GM23338 (cell line): ENCODE measurements at regions not wholly inside any gene's neighbourhood (a gene's known extent, or its start where the extent isn't known, plus 50 kb on each side); places are given as distances from the start of the nearest gene placed in this dataset.
"Not testable (repeated sequence)": the region's sequence is repeated elsewhere in the genome, so short reads cannot be mapped to it uniquely, and the experiment has no call there.

ENCODE experiments used
- ATAC-seq: fragments of 200-7000 bp; cut with Tn5 transposase; 3 replicates; pipeline ENCODE4 v1.9.1; 2020
- DNase-seq: peaks from one replicate; pipeline ENCODE4 v3.0.0-alpha.2; 2015; ENCODE audit warnings: low spot score
- H2AFZ ChIP-seq: fragments of 200-600 bp; sonication (generic); 2 replicates; pipeline ENCODE4 v1.8.0; 2016; ENCODE audit warnings: antibody characterized with exemption, mild to moderate bottlenecking, moderate library complexity
- H3F3A ChIP-seq: fragments of 200-600 bp; sonication (generic); replicated peaks from 2 replicates; pipeline ENCODE4 v1.8.0; 2017; ENCODE audit warnings: antibody characterized with exemption, mixed run types, low read depth
- H3K27ac ChIP-seq: fragments of 200-600 bp; sonication (generic); 2 replicates; pipeline ENCODE4 v1.6.1; 2016; ENCODE audit warnings: low read depth
- H3K27me3 ChIP-seq: fragments of 200-600 bp; sonication (generic); 2 replicates; pipeline ENCODE4 v1.8.0; 2016; ENCODE audit warnings: mild to moderate bottlenecking, mixed run types, moderate library complexity; ENCODE audit not compliant: insufficient read depth
- H3K36me3 ChIP-seq: fragments of 200-600 bp; sonication (generic); 2 replicates; pipeline ENCODE4 v1.8.0; 2016; ENCODE audit warnings: mild to moderate bottlenecking; ENCODE audit not compliant: insufficient read depth
- H3K4me1 ChIP-seq: fragments of 200-600 bp; sonication (generic); 2 replicates; pipeline ENCODE4 v1.8.0; 2016; ENCODE audit warnings: mild to moderate bottlenecking, moderate library complexity; ENCODE audit not compliant: insufficient read depth
- H3K4me2 ChIP-seq: fragments of 200-600 bp; sonication (generic); 2 replicates; pipeline ENCODE4 v1.7.1; 2017; ENCODE audit warnings: mixed run types
- H3K4me3 ChIP-seq: fragments of 200-600 bp; sonication (generic); 2 replicates; pipeline ENCODE4 v1.6.1; 2016; ENCODE audit warnings: mixed run types
- H3K79me2 ChIP-seq: fragments of 200-600 bp; sonication (generic); replicated peaks from 2 replicates; pipeline ENCODE4 v1.8.0; 2017; ENCODE audit warnings: mild to moderate bottlenecking; ENCODE audit not compliant: insufficient read depth
- H3K9me2 ChIP-seq: fragments of 200-600 bp; sonication (generic); 2 replicates; pipeline ENCODE4 v1.8.0; 2017; ENCODE audit not compliant: insufficient read depth
- H4K20me1 ChIP-seq: fragments of 200-600 bp; sonication (generic); replicated peaks from 2 replicates; pipeline ENCODE4 v1.8.0; 2017; ENCODE audit warnings: mild to moderate bottlenecking; ENCODE audit not compliant: insufficient read depth
- H3K27ac Mint-ChIP-seq: 2 replicates; pipeline ENCODE4 v1.8.0; 2020; ENCODE audit warnings: inconsistent platforms, mild to moderate bottlenecking, moderate library complexity, mixed read lengths
- H3K27me3 Mint-ChIP-seq: 3 replicates; pipeline ENCODE4 v1.8.0; 2022; ENCODE audit warnings: low read depth, mild to moderate bottlenecking, moderate library complexity, mixed read lengths, inconsistent platforms; ENCODE audit not compliant: insufficient read depth, poor library complexity
- H3K36me3 Mint-ChIP-seq: 3 replicates; pipeline ENCODE4 v1.8.0; 2021; ENCODE audit warnings: low read depth, mild to moderate bottlenecking, inconsistent platforms, moderate library complexity, mixed read lengths
- H3K4me1 Mint-ChIP-seq: 3 replicates; pipeline ENCODE4 v1.8.0; 2020; ENCODE audit warnings: mild to moderate bottlenecking, inconsistent platforms, mixed read lengths
- H3K4me3 Mint-ChIP-seq: 3 replicates; pipeline ENCODE4 v1.8.0; 2021; ENCODE audit warnings: moderate library complexity, mild to moderate bottlenecking, inconsistent platforms, mixed read lengths
- H3K9me3 Mint-ChIP-seq: 3 replicates; pipeline ENCODE4 v1.8.0; 2020; ENCODE audit warnings: moderate library complexity, mild to moderate bottlenecking, inconsistent platforms, mixed read lengths

DNA sequence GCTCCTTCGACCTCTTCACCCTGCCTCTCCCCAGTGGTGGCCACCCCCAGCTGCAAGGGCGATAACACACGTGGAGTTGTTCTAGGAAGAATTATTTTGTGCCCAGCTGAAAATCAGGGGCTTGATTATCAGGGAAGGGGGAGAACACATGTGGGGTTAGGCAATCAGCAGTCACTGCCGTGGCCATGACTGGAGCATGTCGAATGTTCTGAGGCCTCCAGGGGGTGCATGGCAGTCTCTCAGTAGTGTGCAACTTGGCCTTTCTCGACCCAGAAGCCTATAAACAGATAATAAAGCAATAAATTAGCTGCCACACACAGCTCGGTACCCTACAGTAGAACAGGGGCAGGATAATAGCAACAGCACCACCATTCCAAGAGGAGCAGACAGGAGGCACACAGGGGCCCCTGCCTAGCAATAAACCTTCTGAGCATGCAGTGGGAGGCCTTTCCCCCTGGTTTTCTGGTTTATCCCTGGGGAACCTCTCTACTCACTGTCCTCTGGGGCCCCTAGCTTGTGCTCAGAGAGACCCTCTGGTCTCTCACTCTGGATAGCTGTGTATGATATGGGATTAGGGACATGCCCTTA, 308.2 kb upstream of the PLGLB2 start:
- not testable (repeated sequence) for H2AFZ ChIP-seq, H3K4me1 ChIP-seq, H3K27me3 Mint-ChIP-seq, H3F3A ChIP-seq, H3K4me3 ChIP-seq, H3K27ac Mint-ChIP-seq, H3K4me3 Mint-ChIP-seq, H3K4me1 Mint-ChIP-seq, H3K36me3 ChIP-seq, H4K20me1 ChIP-seq, H3K79me2 ChIP-seq, H3K9me2 ChIP-seq, DNase-seq, H3K27me3 ChIP-seq, H3K4me2 ChIP-seq, H3K9me3 Mint-ChIP-seq, H3K27ac ChIP-seq, H3K36me3 Mint-ChIP-seq
- peak; percentile 78 for ATAC-seq

DNA sequence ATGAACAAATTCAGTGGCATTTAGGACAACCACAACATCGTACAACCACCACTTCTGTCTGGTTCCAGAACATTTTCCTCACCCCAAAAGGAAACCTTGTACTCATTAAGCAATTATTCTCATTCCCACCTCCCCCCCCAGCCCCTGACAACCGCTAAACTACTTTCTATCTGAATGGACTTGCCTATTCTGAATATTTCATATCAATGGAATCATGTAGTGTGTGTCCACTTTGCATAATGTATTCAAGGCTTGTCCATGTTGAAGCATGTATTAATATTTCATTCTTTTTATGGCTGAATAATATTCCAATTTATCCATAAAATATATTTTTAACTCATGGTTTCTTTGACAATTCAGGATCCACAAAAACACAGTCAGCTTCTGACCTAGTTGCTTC, 307.2 kb upstream of the PLGLB2 start:
- H2AFZ ChIP-seq, H3K27me3 Mint-ChIP-seq, H3K4me1 Mint-ChIP-seq, H3K27me3 ChIP-seq, H3K79me2 ChIP-seq, H3K9me2 ChIP-seq, H3K4me3 ChIP-seq, H3K9me3 Mint-ChIP-seq, H4K20me1 ChIP-seq, H3K4me3 Mint-ChIP-seq, H3K27ac Mint-ChIP-seq, H3F3A ChIP-seq, H3K4me1 ChIP-seq, DNase-seq, H3K36me3 ChIP-seq, ATAC-seq, H3K36me3 Mint-ChIP-seq, H3K27ac ChIP-seq, H3K4me2 ChIP-seq: not testable (repeated sequence)

DNA sequence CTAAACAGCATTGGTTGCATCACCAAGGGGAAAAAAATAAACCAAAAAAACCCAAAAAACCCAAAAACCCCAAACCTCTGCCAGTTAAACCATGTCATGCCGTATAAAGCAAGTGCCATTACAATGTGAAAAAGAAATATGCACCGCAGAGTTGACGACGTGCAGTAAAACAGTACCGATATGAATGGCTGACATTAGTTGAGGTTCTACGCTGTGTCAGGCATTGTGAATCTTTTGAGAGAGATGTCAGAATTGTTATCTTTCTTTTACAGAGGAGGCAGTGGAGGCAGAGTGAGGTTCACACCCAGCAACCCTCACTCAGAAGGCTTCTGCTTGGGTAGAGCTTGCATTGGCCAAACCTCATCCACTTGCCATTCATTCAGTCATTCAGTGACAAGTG, 306.5 kb upstream of the PLGLB2 start:
- not testable (repeated sequence) for H2AFZ ChIP-seq, ATAC-seq, H3K27ac Mint-ChIP-seq

GRCh38 chr2:87442983-87443577, 304.8 kb upstream of the PLGLB2 start:
- not testable (repeated sequence) for H4K20me1 ChIP-seq, H3K27ac ChIP-seq, H3F3A ChIP-seq, H3K27me3 ChIP-seq, H3K36me3 Mint-ChIP-seq, H3K4me1 Mint-ChIP-seq, ATAC-seq, H3K4me2 ChIP-seq, H3K9me2 ChIP-seq, H3K4me3 ChIP-seq, H3K27me3 Mint-ChIP-seq, DNase-seq, H3K79me2 ChIP-seq, H3K4me3 Mint-ChIP-seq, H3K27ac Mint-ChIP-seq, H3K36me3 ChIP-seq, H3K9me3 Mint-ChIP-seq, H3K4me1 ChIP-seq, H2AFZ ChIP-seq

More for the DNA sequence above, 306.5 kb upstream of the PLGLB2 start:
- not testable (repeated sequence) for H3K4me1 ChIP-seq, H3K27me3 ChIP-seq, H3K9me3 Mint-ChIP-seq, H3K4me2 ChIP-seq, H3K27ac ChIP-seq, H3F3A ChIP-seq, H3K79me2 ChIP-seq, H3K4me3 Mint-ChIP-seq, H3K9me2 ChIP-seq, H4K20me1 ChIP-seq, H3K27me3 Mint-ChIP-seq, H3K36me3 Mint-ChIP-seq, DNase-seq, H3K36me3 ChIP-seq, H3K4me3 ChIP-seq, H3K4me1 Mint-ChIP-seq

DNA sequence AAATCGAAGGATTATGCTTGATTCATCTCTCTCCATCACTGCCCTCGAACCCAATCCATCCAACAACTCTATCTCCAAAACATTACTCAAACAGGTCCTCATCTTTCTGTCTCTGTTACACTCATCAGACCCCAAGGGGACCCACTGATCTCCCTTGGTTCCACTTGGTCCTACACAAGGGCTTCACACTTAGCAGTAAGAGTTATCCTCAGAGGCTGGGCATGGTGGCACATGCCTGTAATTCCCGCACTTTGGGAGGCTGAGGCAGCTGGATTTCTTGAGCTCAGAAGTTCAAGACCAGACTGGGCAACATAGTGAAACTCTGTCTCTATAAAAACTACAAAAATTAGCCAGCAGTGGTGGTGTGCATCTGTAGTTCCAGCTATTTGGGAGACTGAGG, 302.9 kb upstream of the PLGLB2 start:
- H3K4me3 Mint-ChIP-seq, H3K36me3 ChIP-seq, H3K27ac ChIP-seq, H3K4me1 ChIP-seq, H3K79me2 ChIP-seq, H3K4me3 ChIP-seq, H2AFZ ChIP-seq, H3K36me3 Mint-ChIP-seq, H3K27me3 ChIP-seq, H4K20me1 ChIP-seq, H3F3A ChIP-seq, H3K27me3 Mint-ChIP-seq, DNase-seq, H3K4me1 Mint-ChIP-seq, H3K9me3 Mint-ChIP-seq, ATAC-seq, H3K9me2 ChIP-seq, H3K4me2 ChIP-seq, H3K27ac Mint-ChIP-seq: not testable (repeated sequence)

- H3K4me3 ChIP-seq, H3F3A ChIP-seq, H3K4me3 Mint-ChIP-seq, ATAC-seq, H2AFZ ChIP-seq, H3K27me3 ChIP-seq, H3K4me2 ChIP-seq, H3K27ac Mint-ChIP-seq, H3K36me3 ChIP-seq, H3K27ac ChIP-seq, H3K4me1 ChIP-seq, H3K27me3 Mint-ChIP-seq, DNase-seq, H3K79me2 ChIP-seq, H3K4me1 Mint-ChIP-seq, H3K36me3 Mint-ChIP-seq, H4K20me1 ChIP-seq, H3K9me3 Mint-ChIP-seq, H3K9me2 ChIP-seq: not testable (repeated sequence)
These were observed 302.1 kb upstream of the PLGLB2 start for GRCh38 chr2:87445613-87446312.
